ENCODE measurements at regions not wholly inside any gene's neighbourhood (a gene's known extent, or its start where the extent isn't known, plus 50 kb on each side); places are given as distances from the start of the nearest gene placed in this dataset.

GRCh38 chr7:50217401-50217800, 87.1 kb upstream of the IKZF1 start:
- TF ChIP-seq CTCF (IDR thresholded peaks at IDR 0.05) = no peak
- no peak for DNase-seq
- H3K36me3 ChIP-seq (ENCODE audit: low read depth) = no peaks in the 10 kb centered on the region
- intact Hi-C loops (cut with DNase I, micrococcal nuclease) = no loop called here
- H3K4me3 ChIP-seq = no peak overlapping the region
- no peak for ATAC-seq
- no peaks in the 10 kb centered on the region for H3K4me1 ChIP-seq (ENCODE audit: low read depth)
- H3K9me3 ChIP-seq = peaks cover 4% of the 10 kb centered on the region

GRCh38 chr7:50216626-50217025, 87.9 kb upstream of the IKZF1 start:
- no peak overlapping the region for H3K4me3 ChIP-seq
- ATAC-seq (no peak), DNase-seq (no peak)
- intact Hi-C loops (cut with DNase I, micrococcal nuclease) = no loop called here
- H3K4me1 ChIP-seq (ENCODE audit: low read depth) = no peaks in the 10 kb centered on the region
- no peaks in the 10 kb centered on the region for H3K9me3 ChIP-seq
- H3K36me3 ChIP-seq (ENCODE audit: low read depth) = no peaks in the 10 kb centered on the region
- no peak for TF ChIP-seq CTCF (IDR thresholded peaks at IDR 0.05)

GRCh38 chr7:50214771-50215170, 89.7 kb upstream of the IKZF1 start:
- TF ChIP-seq CTCF (IDR thresholded peaks at IDR 0.05) = no peak
- Histone ChIP-seq H3K9me3 (no peaks in the 10 kb centered on the region), H3K36me3 (ENCODE audit: low read depth) (no peaks in the 10 kb centered on the region), H3K4me3 (no peak overlapping the region), H3K4me1 (ENCODE audit: low read depth) (no peaks in the 10 kb centered on the region)
- intact Hi-C loops (cut with DNase I, micrococcal nuclease) = no loop called here
- DNase-seq (no peak), ATAC-seq (no peak)

GRCh38 chr7:50214126-50214670, 90.3 kb upstream of the IKZF1 start:
- H3K4me3 ChIP-seq = no peak overlapping the region
- ATAC-seq (no peak), DNase-seq (no peak)
- TF ChIP-seq CTCF (IDR thresholded peaks at IDR 0.05) = no peak
- intact Hi-C loops (cut with DNase I, micrococcal nuclease) = no loop called here
- no peaks in the 10 kb centered on the region for H3K36me3 ChIP-seq (ENCODE audit: low read depth)
- no peaks in the 10 kb centered on the region for H3K9me3 ChIP-seq
- H3K4me1 ChIP-seq (ENCODE audit: low read depth) = no peaks in the 10 kb centered on the region

GRCh38 chr7:50213622-50214017, 90.9 kb upstream of the IKZF1 start:
- Histone ChIP-seq H3K9me3 (no peaks in the 10 kb centered on the region), H3K36me3 (ENCODE audit: low read depth) (no peaks in the 10 kb centered on the region), H3K4me3 (no peak overlapping the region), H3K4me1 (ENCODE audit: low read depth) (no peaks in the 10 kb centered on the region)
- DNase-seq = no peak
- TF ChIP-seq CTCF (IDR thresholded peaks at IDR 0.05) = no peak
- ATAC-seq = no peak
- intact Hi-C loops (cut with DNase I, micrococcal nuclease) = no loop called here
